Right ventricle myocardium superior (tissue), 1 donor: ENCODE measurements at regions not wholly inside any gene's neighbourhood (a gene's known extent, or its start where the extent isn't known, plus 50 kb on each side); places are given as distances from the start of the nearest gene placed in this dataset.

Experiments
- ATAC-seq: fragments of 200-7000 bp; cut with Tn5 transposase; one replicate; pipeline ENCODE4 v1.9.1; 2020; ENCODE audit warnings: mild to moderate bottlenecking; ENCODE audit not compliant: poor library complexity
- DNase-seq: peaks from one replicate; pipeline ENCODE4 v3.0.0-alpha.2; 2020
- intact Hi-C: fragments of 100-400 bp; cut with DNase I; formaldehyde crosslinking; loops from one replicate; pipeline ENCODE4 v1.11.2; 2022
- donor health status: DM: no; HTN: yes; CAD: no; lungs with severe emphysema.

DNA sequence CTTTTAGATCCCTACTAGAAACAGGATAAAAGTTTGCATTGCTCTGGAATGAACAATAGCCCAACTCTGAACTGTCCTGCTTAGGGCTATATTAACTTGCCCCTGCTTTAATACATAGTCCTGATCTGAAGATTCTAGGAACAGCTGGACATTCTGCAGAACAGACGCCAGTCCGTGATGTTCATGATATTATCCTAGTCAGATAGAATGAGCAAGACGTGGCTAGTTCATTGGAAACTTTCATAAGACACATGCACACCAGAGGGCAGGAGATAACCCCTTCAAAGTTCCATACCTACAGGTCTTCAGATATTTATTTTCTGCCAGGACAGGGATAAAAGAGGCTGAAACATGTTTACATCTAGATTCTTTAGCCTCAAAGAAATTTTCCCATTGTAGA lies 75.5 kb upstream of the CLNK start:
- intact Hi-C loops: no loop called here
- ATAC-seq (no peak), DNase-seq (no peak)

DNA sequence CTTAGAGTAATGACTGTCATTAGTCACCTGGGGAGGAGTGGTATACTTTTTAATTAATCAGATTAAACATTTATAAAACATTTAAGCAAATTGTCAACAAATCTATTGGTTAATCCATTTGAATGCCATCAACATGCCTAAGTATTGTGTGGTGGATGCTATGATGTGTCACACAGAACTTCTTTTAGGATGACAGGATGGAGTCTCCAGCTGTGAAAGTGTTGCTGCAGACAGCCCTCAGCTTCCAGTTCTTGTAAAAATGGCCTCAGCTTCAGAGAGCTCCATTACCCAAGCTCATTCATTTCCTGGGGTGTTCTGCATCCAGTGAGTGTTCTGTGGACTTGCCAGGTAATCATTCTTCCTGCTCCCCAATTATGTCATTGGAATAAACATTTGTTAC lies 74.3 kb upstream of the CLNK start:
- DNase-seq: no peak

DNA sequence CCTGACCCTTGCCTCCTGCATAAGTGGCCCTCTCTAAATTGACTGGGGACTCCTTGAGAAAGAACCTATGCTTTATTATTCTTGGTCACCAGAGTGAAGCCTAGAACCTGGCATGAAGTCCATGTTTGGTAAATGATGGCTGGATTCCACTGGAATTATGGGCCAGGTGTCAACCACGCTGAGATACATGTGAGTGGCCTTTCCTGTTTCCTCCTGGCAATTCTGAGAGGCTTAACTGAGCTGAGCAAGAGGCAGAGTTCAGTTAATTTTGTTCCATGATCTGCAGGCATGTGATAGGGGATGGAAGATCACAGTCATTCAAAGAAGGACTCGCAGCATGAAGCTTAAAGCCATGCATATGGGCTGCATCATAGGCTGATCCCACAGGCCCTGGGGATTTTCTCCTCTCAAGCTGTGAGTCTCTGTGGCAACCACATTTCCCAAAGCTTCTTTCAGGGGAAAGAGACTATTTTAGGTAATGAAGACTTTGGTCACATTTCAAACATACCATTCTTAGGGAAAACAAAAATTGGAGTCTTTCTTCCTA lies 69.4 kb upstream of the CLNK start:
- intact Hi-C loops: no loop called here
- ATAC-seq (no peak), DNase-seq (no peak)

More for the DNA sequence above, 74.3 kb upstream of the CLNK start:
- intact Hi-C loops: no loop called here
- ATAC-seq: no peak

DNA sequence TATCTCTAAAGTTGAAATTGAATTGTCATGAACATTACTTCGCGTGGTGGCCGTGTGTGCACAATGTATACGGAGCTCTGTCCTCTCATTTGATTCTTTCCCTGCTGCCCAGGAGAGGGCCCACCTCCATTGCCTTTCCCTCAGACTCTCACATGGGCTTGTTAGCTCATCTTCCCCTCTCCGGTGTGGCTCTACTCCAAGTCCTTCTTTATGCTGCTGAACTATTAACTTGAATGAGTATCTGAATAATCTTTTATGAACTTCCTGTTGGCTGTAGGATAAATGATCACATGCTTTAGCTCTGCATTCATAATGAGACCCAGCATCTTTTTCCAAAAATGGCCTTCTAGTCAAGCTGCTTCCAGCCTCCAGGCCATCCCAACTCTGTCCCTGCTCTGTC lies 68.8 kb upstream of the CLNK start:
- intact Hi-C loops: no loop called here
- DNase-seq (no peak), ATAC-seq (no peak)

DNA sequence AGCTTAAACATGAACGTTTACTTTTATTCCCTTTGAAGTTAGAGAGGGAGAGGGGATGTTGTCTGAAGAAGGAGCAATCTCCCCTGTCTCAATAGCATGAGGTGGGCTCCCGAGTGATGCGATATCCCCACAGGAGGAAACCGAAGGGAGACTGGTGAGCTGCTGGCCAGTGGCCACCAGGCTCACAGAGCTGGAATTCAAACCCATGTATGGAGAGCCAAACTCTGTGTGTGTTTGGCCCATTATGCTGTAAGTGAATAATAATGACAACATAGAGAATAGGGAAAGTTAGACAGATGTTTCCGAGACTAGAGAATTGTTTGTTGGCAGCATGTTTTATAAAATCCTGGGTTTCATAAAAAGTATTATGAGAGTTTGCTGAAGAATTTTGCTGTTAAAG lies 66.1 kb upstream of the CLNK start:
- intact Hi-C loops: no loop called here
- DNase-seq (peak; percentile 41), ATAC-seq (peak; percentile 31)

DNA sequence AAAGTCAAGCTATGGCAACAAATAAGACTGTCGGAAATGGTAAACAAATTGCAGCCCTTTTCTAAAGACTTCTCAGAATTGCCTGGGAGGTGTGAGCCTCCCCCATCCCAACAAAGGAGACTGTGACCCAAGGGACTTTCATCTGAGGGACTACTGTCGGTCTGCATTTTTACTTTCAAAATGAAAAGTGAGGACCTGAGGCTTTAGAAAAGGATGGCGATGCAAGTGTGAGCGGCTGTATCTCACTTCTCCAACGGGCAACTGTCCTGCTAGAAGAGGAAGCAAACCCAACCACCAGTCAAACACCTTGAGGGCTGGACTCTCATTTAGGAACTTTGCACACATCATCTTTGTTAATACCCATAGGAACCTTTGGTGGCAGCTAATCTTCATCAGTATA lies 62.6 kb upstream of the CLNK start:
- ATAC-seq (no peak), DNase-seq (no peak)
- intact Hi-C loops: no loop called here

DNA sequence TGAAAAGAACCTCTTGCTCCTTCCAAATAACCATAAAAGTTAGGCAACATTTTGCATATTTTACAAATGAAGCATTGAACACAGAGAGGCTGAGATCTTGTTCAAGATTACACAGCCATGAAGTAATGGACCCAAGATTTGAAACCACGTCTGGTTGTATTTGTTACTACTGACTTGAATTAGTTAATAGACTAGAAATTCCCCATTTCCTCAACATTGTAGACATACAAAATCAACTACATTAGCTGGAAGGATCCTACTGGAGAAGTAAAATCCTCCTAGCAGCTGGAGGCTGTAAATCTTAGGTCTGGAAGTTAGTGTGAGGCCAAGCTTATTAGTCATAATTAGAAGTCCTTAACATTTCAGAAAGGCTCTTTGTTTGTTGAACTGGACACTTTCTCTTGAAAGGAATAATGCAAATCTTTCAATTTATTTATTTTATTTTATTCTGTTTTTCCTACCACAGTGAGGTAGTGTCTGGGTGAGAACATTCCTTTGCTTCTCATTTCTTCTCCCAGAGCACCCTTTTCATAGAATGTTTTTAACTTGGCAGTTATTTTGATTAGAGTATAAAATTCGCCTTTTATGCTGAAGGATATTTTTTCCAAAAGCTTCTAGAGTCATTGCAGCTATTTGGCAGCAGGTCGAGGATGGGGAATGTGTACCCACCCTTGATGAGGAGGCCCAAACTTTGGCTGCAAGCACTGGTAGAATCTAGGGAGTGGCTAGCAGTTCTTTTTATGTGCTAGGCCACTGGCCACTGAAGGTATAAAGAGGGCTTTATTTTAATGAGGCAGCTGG lies 62.0 kb upstream of the CLNK start:
- ATAC-seq (peak; percentile 64), DNase-seq (no peak)
- intact Hi-C loops: no loop called here

DNA sequence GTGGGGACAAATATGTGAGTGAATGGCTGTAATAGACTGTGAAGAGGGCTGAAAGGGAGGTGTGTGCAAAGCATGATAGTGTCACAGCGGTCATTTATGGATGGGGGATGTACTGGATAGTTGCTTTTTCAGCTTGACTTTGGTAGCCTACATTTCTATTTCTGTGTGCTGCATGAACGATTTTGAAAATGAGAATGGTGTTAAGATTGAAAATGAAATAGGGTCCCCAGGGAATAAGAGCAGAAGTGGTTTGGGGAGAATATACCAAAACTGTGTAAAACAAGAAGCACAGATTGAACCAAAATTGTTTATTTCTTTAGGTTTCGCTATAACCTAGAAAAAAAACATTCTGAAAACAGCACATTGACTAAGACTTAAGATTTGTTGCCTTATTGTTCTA lies 58.8 kb upstream of the CLNK start:
- DNase-seq (no peak), ATAC-seq (no peak)
- intact Hi-C loops: no loop called here

DNA sequence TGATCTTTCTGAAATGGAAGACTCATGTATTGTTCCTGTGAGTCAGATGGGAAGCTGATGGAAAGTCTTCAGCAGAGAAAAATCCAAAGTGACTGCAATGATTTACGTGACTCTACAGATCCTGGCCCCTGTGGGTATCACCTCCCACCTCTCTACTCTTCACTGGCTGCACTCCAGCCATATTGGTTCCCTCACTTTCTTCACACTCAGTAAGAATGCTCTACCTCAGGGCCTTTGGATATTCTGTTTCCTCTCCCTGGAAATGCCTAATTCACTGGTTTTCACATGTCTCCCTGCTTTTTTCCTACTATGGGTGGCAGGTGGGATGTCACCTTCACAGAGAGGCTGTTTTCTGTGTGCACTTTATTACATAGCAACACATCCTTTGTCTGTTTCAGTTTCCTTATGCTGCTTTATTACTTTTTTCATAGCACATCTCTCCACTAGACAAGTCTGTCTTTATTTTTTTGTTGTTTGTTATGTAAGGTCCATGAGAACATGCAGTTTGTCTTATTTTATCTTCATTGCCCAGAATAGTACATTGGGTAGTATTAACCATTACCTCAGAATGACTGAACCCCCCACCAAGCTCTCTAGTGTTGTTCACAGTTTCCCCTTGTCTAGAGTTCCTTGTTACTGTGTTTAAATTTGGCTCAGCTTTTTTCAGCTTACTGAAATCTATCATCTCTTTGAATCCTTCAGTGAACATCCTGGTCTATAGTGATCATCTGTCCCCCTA lies 57.6 kb upstream of the CLNK start:
- intact Hi-C loops: no loop called here
- ATAC-seq (no peak), DNase-seq (no peak)

DNA sequence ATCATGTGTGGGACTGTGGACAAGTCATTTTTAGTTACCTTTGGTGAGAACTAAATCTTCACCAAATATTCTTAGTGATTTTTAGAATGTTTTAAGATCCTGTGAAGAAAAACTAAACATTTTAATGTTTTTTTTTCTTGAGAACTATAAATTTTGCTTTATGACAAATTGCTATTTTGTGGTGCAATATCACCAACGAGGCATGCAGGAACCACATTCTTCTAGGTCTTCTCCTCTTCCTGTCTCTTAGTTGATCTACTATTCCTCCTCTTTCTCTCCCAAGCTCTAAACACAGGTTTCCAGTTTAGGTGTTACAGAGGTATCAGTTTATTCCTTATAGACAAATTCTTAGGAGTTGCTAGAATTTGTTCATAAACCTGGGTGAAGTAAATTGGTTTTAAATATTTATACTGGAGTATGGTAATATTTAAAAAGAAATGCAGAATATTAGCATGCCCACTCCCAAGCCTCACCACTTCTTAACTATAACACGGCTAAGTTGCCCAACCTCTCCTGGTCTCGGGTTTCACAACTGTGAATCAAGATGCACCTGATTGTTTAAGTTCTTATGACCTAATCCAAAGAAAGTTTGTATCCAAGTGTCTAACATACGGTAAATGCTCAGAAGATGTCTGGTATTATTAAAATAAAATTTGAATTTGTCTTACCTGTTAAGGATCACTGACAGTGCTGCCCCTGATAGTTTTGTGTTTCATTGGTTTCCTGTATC lies 56.5 kb upstream of the CLNK start:
- intact Hi-C loops: no loop called here
- ATAC-seq (no peak), DNase-seq (no peak)

DNA sequence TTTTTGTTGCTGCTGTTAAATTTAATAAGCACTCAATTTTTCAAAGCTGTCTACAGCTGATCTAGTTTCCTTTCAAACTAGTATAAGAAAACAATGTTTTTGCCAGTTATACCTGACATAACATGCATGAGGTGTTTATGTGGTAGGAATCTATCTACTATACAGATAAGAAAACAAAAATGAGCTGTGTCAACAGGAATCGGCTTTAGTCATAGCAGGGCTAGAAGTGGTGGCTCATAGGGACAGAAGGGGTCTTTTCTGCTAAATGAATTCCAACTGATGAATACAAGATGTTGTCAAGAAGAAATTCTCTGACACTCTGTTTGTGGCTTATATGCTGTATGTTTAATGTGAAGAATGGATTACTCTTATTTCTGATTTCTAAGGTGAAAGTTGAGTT lies 55.7 kb upstream of the CLNK start:
- intact Hi-C loops: no loop called here
- no peak for ATAC-seq
- no peak for DNase-seq

DNA sequence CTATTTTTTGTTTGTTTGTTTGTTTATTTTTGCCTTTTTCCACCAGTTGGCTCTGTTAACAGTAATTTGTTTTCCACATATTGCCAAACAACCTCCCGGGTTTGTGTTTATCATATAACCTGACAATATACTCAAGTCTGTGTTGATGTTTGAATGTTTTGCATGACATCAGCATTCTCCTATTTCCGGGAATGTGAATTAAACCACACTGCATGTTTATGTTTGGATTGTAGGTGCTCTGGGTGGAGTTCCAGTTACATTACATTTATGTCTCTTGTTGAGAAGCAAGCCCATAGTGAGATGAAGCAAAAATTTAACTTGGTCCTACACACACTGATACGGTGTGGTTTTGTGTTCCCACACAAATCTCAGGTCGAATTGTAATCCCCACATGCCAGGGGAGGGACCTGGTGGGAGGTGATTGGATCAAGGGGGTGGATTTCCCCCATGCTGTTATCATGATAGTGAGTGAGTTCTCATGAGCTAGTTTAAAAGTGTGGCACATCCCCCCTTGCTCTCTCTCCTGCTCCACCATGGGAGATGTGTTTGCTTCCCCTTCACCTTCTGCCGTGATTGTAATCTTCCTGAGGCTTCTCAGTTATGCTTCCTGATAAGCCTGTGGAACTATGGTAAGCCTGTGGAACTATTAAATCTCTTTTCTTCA lies 54.4 kb upstream of the CLNK start:
- ATAC-seq: no peak
- intact Hi-C loops: no loop called here

DNA sequence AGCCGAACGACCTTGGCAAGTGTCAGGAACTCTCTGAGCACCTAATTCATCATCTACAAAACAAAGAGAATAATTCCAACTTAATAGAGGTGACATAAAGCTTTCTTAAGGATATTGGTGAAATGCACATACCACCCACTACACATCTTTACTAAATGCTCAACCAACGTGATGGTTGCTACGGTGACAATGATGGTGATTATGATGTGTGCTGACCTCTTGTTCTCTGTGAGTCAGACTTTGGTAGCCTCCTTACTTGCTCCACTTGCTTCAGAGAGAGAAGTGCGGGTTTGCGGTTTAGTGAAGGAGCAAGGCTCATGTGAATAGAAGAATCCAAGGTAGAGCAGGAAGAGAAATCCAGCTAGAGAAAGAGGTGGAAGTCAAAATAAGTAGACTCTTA lies 52.8 kb upstream of the CLNK start:
- no peak for DNase-seq
- no peak for ATAC-seq
- intact Hi-C loops: no loop called here

More for the DNA sequence above, 54.4 kb upstream of the CLNK start:
- no peak for DNase-seq

DNA sequence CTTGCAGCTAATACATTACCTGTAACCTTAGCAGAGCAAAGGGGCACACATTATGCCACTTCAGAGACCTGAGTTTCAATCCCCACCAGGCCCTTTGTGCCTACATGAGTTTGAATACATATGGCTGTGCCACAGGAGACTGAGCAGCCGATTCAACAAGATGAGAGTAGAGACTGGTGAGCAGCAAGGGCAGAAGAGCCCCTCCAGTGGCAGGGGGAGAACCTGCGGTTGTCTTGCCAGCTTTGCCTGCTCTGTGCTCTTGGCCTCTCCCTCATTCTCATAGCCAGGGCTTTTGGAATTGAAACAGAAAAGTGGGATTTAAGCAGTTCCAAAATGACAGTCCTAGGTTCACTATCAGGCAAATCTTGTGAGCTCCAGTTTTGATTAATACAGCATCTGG lies 52.3 kb upstream of the CLNK start:
- intact Hi-C loops: no loop called here
- ATAC-seq (no peak), DNase-seq (no peak)

DNA sequence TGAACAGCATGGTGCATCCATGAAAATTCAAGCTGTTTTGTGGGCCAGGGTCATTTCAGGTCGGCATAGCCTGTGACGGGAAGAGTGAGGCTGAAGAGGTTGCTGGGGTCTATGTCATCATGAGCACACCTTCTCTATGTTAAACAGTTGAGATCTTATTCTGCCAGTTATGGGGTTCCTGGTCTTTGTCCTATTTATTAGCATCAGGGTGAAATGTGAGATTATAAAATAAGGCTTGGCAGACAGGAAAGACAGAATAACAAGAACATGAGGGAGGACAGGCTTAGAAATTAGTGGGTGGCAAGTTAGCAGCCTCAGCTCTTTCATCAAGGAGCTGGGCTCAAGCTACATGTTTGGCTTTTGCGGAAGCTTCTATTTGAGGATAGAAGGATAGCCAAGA lies 51.7 kb upstream of the CLNK start:
- intact Hi-C loops: no loop called here
- DNase-seq (no peak), ATAC-seq (no peak)

DNA sequence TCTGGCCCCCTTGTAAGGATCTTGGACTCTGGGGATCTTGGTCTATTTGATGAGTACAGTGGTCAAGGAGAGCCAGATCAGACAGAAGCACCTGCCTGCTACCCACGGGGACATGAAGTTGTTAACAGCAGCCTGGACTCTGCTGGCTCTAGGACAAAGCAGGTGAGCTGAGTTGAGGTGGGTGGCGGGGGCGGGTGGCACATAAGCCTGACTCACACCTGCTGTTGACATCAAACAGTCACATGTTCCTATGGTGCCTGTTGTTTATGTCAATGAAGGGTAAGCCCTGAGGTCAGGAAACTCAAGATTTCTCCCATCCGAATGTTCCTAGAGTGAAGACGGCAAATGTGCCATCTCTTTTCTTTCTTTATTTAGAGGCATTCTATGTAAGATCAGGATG lies 50.1 kb upstream of the CLNK start:
- intact Hi-C loops: no loop called here
- ATAC-seq (no peak), DNase-seq (no peak)
